ENCODE measurements at regions not wholly inside any gene's neighbourhood (a gene's known extent, or its start where the extent isn't known, plus 50 kb on each side); places are given as distances from the start of the nearest gene placed in this dataset.

DNA sequence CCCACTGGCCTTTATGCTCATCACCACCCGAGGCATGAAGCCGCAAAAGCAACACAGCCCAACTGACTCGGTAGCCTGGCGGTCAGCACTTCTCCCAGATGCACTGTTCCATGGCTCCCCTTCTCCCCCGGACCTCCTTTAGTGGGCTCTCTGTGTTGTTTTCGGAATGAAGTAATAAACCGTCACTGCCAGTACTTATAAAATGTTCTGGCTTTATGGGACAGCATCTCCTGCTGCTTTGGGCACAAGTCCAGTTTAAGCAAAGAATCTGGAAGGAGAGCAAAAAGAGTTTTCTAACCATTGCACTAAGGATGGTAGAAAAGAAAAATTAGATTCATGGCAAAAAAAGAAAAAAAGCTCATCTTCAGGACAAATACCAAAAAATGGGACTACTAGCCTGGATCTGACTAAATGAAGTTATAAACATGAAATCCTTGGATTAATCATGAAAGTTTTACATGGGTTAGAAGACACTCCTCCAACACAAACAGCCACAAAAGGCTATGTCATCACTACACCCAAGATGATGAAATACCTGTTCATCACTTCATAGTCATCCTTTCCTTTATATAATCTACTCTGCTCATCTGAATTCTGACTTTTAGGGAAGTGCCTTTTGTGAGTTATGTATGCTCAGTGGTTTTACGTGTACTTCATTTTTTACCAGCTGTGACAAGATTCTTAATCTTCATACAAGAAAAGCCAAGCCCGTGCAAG, 89.5 kb upstream of the UBE2E2 start:
- H3K4me3 ChIP-seq, result no peak overlapping the region
- H3K4me2 ChIP-seq, result peak overlapping the region; percentile 20; the same call in 2 of the 3 replicates
- no peak for TF ChIP-seq POLR2A (IDR thresholded peaks at IDR 0.05; ENCODE audit: low read length)
- peak; percentile 32; the same call in 1 of the 2 replicates for TF ChIP-seq JUNB (IDR thresholded peaks at IDR 0.05)
- CTCF ChIA-PET, result no interaction called here
- DNase-seq (ENCODE audit: low read depth in 1 of 2, low spot score in 1 of 2) (peak in 1 of 2 experiments; percentile 25), FAIRE-seq (no peak), ATAC-seq (peak in 1 of 2 experiments; percentile 81; a peak in 2 of 6 replicates)
- no peaks in the 10 kb centered on the region for H3K9me3 ChIP-seq
- H3K4me1 ChIP-seq, result peaks cover 23% of the 10 kb centered on the region; the same call in 2 of the 3 replicates
- POLR2A ChIA-PET, result no interaction called here
- 71% methylated on average over 9 of the region's 9 CpGs for WGBS (ENCODE audit: missing lambda C conversion rate)
- peak overlapping the region; percentile 27 to 34; a peak in 3 of 6 replicates for H3K27ac ChIP-seq

DNA sequence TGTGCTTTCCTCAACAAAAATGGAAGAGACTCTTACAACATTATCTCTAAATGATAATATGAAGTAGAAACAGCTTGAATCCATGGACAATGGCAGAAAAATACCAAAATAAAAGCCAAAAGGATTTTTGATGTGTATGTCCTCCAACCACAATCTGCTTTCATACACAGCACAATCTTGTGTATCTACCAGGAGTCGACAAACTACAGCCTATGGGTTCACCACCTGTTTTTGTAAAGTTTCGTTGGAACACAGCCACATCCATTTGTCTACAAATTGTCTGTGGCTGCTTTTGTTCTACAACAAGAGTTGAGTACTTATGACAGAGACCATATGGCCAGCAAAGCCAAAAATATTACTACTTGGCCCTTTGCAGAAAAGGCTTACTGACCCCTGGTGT, 88.7 kb upstream of the UBE2E2 start:
- no peak for TF ChIP-seq HOXA7 (CRISPR knock-in tag; IDR thresholded peaks at IDR 0.05)
- TF ChIP-seq, protein P1, sequence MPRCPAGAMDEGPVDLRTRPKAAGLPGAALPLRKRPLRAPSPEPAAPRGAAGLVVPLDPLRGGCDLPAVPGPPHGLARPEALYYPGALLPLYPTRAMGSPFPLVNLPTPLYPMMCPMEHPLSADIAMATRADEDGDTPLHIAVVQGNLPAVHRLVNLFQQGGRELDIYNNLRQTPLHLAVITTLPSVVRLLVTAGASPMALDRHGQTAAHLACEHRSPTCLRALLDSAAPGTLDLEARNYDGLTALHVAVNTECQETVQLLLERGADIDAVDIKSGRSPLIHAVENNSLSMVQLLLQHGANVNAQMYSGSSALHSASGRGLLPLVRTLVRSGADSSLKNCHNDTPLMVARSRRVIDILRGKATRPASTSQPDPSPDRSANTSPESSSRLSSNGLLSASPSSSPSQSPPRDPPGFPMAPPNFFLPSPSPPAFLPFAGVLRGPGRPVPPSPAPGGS (IDR thresholded peaks at IDR 0.05), result no peak
- TF ChIP-seq RARB (CRISPR knock-in tag; IDR thresholded peaks at IDR 0.05), result no peak
- TF ChIP-seq, protein P2, sequence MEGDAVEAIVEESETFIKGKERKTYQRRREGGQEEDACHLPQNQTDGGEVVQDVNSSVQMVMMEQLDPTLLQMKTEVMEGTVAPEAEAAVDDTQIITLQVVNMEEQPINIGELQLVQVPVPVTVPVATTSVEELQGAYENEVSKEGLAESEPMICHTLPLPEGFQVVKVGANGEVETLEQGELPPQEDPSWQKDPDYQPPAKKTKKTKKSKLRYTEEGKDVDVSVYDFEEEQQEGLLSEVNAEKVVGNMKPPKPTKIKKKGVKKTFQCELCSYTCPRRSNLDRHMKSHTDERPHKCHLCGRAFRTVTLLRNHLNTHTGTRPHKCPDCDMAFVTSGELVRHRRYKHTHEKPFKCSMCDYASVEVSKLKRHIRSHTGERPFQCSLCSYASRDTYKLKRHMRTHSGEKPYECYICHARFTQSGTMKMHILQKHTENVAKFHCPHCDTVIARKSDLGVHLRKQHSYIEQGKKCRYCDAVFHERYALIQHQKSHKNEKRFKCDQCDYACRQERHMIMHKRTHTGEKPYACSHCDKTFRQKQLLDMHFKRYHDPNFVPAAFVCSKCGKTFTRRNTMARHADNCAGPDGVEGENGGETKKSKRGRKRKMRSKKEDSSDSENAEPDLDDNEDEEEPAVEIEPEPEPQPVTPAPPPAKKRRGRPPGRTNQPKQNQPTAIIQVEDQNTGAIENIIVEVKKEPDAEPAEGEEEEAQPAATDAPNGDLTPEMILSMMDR (IDR thresholded peaks at IDR 0.05), result no peak
- TF ChIP-seq, protein P3, sequence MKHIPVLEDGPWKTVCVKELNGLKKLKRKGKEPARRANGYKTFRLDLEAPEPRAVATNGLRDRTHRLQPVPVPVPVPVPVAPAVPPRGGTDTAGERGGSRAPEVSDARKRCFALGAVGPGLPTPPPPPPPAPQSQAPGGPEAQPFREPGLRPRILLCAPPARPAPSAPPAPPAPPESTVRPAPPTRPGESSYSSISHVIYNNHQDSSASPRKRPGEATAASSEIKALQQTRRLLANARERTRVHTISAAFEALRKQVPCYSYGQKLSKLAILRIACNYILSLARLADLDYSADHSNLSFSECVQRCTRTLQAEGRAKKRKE (CRISPR knock-in tag; IDR thresholded peaks at IDR 0.05; ENCODE audit: low read depth), result no peak
- no peak for TF ChIP-seq TP53 (CRISPR knock-in tag; IDR thresholded peaks at IDR 0.05)
- TF ChIP-seq RFX5 (IDR thresholded peaks at IDR 0.05), result no peak
- TF ChIP-seq HOXB13 (CRISPR knock-in tag; IDR thresholded peaks at IDR 0.05; ENCODE audit: low read depth), result no peak
- TF ChIP-seq ZC3H11A (IDR thresholded peaks at IDR 0.05), result no peak
- TF ChIP-seq, protein P4, sequence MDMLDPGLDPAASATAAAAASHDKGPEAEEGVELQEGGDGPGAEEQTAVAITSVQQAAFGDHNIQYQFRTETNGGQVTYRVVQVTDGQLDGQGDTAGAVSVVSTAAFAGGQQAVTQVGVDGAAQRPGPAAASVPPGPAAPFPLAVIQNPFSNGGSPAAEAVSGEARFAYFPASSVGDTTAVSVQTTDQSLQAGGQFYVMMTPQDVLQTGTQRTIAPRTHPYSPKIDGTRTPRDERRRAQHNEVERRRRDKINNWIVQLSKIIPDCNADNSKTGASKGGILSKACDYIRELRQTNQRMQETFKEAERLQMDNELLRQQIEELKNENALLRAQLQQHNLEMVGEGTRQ (IDR thresholded peaks at IDR 0.05), result no peak
- no peak for TF ChIP-seq CEBPB (IDR thresholded peaks at IDR 0.05)
- no peak for TF ChIP-seq FOXS1 (CRISPR knock-in tag; IDR thresholded peaks at IDR 0.05)
- H3K4me3 ChIP-seq, result no peak overlapping the region
- no peak overlapping the region; the same call in 2 of the 3 replicates for H3K4me2 ChIP-seq
- ATAC-seq (no peak), FAIRE-seq (no peak), DNase-seq (ENCODE audit: low read depth in 1 of 2, low spot score in 1 of 2) (no peak)
- ChIA-PET CTCF (no interaction called here), POLR2A (no interaction called here)
- WGBS (ENCODE audit: missing lambda C conversion rate), result 39% methylated on average over 2 of the region's 2 CpGs
- no peak overlapping the region; a peak in 1 of 6 replicates for H3K27ac ChIP-seq
- H3K4me1 ChIP-seq, result peaks cover 23% of the 10 kb centered on the region; the same call in 2 of the 3 replicates
- H3K9me3 ChIP-seq, result no peaks in the 10 kb centered on the region

DNA sequence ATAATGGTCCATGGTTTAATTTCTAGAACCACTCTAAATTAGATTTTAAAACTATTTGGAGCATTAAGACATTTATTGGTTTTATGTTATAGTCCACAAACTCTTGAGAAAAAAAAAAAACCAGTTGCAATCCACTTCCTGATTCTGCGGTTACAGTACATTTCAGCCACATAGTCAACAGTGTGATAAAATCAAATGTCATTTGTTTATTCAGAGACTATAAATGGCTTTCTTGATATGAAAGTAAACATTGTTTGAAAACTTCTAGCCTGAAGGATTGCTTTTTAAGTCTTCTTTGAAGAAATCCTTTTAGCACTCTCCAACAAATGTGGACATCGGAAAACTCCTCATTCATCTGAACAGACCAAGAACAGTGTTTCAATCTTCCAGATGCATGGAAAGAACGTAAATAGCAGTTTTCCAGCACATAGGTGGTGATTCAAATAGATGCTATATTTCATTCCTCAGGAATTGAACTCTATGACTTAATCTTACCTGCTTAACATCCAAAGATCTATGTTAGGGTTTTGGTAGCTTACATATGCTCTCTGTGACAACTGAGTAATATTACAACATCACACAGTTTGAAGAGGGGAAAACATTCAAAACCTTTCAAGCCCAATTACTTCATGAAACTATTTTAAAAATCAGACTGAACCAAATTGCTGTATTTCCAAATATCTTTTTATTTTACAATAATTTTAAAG, 87.8 kb upstream of the UBE2E2 start:
- no peak for ATAC-seq
- POLR2A ChIA-PET, result no interaction called here
- FAIRE-seq, result no peak
- H3K27ac ChIP-seq, result no peak overlapping the region
- H3K4me2 ChIP-seq, result peak overlapping the region; percentile 8; the same call in 1 of the 3 replicates
- WGBS (ENCODE audit: missing lambda C conversion rate), result 55% methylated on average over 3 of the region's 3 CpGs
- TF ChIP-seq RNF2 (IDR thresholded peaks at IDR 0.05; ENCODE audit: borderline replicate concordance, low read depth) (no peak), GATA3 (IDR thresholded peaks at IDR 0.05; ENCODE audit: borderline replicate concordance) (peak; percentile 59), POLR2A (IDR thresholded peaks at IDR 0.05; ENCODE audit: low read length) (no peak)
- no peak for DNase-seq (ENCODE audit: low read depth in 1 of 2, low spot score in 1 of 2)
- H3K4me1 ChIP-seq, result peaks cover 23% of the 10 kb centered on the region; the same call in 2 of the 3 replicates
- no peaks in the 10 kb centered on the region for H3K9me3 ChIP-seq
- CTCF ChIA-PET, result interaction anchor here (0.9 kb wide), 1 partner anchor 27 kb away, joined by 3 read pairs; no protein-coding TSS in a partner anchor
- no peak overlapping the region for H3K4me3 ChIP-seq
